Gastrocnemius medialis (tissue), 4 donors: ENCODE measurements at regions not wholly inside any gene's neighbourhood (a gene's known extent, or its start where the extent isn't known, plus 50 kb on each side); places are given as distances from the start of the nearest gene placed in this dataset.

ENCODE experiments used
- CTCF ChIP-seq, 5 experiments: fragments of 450-650 bp in 3 of 5; fragments of 200-600 bp in 2 of 5; sonication (generic) in 2 of 5; IDR thresholded peaks in 4 of 5; conservative IDR thresholded peaks in 1 of 5; 1 replicate in 4 of 5; 2 replicates in 1 of 5; pipeline ENCODE4 v1.5.1; 2016 to 2019; ENCODE audit warnings: antibody characterized with exemption in 5 of 5, mild to moderate bottlenecking in 3 of 5, moderate library complexity in 3 of 5
- POLR2A ChIP-seq, 2 donors: fragments of 450-650 bp; IDR thresholded peaks; one replicate each; pipeline ENCODE4 v1.6.1; 2017; ENCODE audit warnings: antibody characterized with exemption in 2 of 2, mild to moderate bottlenecking in 2 of 2, moderate library complexity in 2 of 2

GRCh38 chr2:16218161-16218560, 277.8 kb downstream of the MYCN start:
- TF ChIP-seq CTCF (IDR thresholded peaks at IDR 0.05 in 4 of 5, conservative IDR thresholded peaks at IDR 0.05 in 1 of 5): no peak
- no peak for TF ChIP-seq POLR2A (IDR thresholded peaks at IDR 0.05)
